ENCODE measurements at regions not wholly inside any gene's neighbourhood (a gene's known extent, or its start where the extent isn't known, plus 50 kb on each side); places are given as distances from the start of the nearest gene placed in this dataset.
A peak's percentile ranks its signal among the peaks of the same experiment; 100 is the strongest.

DNA sequence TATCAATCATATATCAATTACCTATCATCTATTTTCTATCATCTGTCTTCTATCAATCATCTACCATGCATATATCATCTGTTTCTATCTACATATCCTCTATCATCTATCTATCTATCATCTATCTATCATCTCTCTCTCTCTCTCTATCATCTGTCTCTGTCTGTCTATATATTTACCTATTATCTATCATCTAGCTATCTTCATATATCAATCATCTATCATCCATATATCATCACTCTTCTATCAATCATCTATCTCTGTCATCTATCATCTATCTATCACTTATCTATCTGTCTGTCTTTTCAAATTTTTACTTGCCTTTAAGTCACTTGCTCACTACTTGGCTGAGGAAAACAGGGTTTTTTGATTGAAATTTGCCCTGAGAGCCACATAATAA is 592.3 kb downstream of the DCDC2C start:
- no peak for DNase-seq
- in situ Hi-C loops (cut with HindIII; ENCODE audit: low pct_ligation_motif_present, low pct_unique_long_range_greater_than_20kb, low sequenced_read_pairs): no loop called here

DNA sequence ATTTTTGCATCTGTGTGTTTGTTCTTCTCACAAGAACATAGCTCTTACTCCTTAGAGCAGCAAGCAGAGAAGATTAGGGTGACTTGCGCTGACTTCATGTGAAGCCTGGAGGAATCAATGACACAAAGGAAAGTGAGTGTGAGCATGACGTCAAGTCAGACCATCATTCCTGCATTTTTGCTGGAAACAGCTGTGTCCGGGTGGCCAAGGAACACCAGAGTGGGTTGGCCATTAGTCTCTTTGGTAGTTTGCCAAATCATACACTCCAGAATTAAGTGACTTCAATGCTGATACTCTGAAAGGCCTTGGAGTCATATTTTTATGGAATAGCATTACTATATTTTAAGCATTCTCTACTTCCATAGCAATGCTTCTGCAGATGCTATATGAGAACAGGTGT is 597.2 kb downstream of the DCDC2C start:
- in situ Hi-C loops (cut with HindIII; ENCODE audit: low pct_ligation_motif_present, low pct_unique_long_range_greater_than_20kb, low sequenced_read_pairs): no loop called here
- DNase-seq: no peak

DNA sequence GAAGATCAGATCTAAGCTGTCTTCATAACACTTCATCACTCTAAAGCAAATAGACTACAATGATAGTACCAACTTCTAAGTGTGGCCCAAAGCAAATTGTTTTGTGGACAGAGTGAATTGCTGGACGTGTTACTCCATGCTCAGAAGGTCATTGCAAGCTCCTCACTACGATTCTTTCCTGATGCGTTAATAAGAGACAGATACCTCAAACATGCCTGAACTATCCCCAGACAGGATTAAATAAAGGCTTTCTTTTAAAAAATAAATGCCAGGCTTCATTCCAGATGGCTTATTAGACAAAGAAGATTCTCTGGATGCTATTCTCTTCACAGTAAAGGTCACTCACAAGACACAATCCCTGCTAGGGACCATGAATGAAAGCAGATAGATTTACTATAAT is 621.2 kb downstream of the DCDC2C start:
- in situ Hi-C loops (cut with HindIII; ENCODE audit: low pct_ligation_motif_present, low pct_unique_long_range_greater_than_20kb, low sequenced_read_pairs): no loop called here
- DNase-seq: no peak

DNA sequence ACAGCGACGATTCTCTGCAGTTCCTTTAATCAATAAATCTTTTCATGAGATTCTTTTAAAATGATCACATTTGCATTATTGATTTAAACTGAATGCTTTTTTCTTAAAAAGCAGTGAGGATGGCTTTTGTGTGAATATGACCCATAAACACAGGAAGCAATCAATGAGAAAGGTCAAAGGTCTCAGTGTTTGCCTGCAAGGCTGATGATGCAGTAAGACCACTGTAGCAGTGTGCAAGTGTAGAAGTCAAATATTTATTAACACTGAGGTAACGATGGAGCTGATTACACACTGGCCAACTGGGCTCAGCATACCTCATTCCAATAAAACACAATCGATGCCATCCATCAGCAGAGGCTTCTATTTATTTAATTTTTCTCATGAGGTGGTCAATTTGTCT is 633.5 kb downstream of the DCDC2C start:
- in situ Hi-C loops (cut with HindIII; ENCODE audit: low pct_ligation_motif_present, low pct_unique_long_range_greater_than_20kb, low sequenced_read_pairs): no loop called here
- no peak for DNase-seq

DNA sequence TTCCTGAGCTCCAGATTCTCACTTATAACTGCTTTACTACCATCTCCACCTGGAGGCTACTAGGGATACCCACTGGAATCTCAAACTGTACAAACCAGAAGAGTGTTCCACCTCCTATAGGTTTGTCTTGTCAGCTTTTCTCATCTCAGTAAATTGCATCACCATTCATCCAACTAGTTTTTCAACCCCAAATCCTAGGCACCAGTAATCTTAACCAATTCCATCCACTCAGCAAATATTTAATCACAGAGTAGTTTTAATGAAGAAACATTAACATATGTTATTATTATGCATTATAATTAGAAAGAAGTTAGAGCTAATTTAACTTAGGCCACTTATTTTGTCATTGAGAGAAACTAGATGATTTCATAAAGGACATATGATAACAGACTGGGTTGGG is 635.0 kb downstream of the DCDC2C start:
- in situ Hi-C loops (cut with HindIII; ENCODE audit: low pct_ligation_motif_present, low pct_unique_long_range_greater_than_20kb, low sequenced_read_pairs): no loop called here
- no peak for DNase-seq

DNA sequence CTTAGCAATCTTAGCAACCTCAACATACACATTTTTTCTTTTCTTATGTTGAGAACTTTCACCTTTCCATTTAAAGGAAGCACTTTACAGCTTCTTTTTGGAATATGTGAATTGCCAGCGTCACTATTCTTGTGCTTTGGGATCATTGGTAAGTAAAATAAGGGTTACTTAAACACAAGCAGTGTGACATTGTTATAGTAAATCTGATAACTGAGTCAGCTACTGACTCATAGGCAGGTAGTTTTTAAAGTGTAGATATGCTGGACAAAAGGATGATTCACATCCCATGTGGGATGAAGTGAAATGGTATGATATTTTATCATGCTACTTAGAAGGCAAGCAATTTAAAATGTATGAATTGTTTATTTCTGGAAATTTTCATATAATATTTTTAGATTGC is 637.2 kb downstream of the DCDC2C start:
- DNase-seq: no peak
- in situ Hi-C loops (cut with HindIII; ENCODE audit: low pct_ligation_motif_present, low pct_unique_long_range_greater_than_20kb, low sequenced_read_pairs): no loop called here

DNA sequence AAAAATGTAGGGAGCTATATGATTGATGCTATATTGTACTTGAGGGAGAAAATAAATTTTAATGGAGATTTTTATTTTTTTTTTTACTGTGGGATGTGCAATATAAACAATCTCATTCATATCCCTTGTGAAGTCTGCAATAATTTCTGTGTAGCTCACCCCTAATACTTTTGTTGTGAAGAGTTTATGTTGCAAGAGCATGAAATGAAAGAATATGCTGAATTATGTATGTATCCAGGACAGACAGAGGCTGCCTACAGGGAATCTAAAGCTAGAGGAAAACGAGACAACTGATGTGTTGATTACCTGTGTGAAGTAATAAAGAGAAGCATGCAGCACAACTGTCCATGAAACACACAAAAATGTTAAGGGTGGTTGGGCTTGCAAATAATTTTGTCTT is 643.3 kb downstream of the DCDC2C start:
- in situ Hi-C loops (cut with HindIII; ENCODE audit: low pct_ligation_motif_present, low pct_unique_long_range_greater_than_20kb, low sequenced_read_pairs): no loop called here
- no peak for DNase-seq

DNA sequence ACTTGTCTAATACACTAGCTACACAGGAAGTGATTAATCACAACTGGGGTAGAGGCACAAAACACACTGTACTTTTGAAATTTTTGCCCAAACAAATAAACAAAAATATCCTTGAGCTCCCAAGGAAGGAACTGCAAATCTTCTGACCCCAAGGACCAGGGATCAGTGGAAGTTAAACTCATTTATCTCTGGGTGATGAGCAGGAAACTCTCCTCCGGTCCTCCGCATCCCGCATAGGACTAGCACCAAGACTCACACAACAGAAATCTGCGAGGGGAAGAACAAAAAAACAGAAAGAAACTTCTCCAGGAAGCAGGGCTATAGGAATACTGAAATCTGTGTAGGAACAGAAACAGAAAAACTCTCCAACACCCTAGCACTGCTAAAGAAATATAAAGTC is 650.3 kb downstream of the DCDC2C start:
- DNase-seq: no peak
- in situ Hi-C loops (cut with HindIII; ENCODE audit: low pct_ligation_motif_present, low pct_unique_long_range_greater_than_20kb, low sequenced_read_pairs): no loop called here

DNA sequence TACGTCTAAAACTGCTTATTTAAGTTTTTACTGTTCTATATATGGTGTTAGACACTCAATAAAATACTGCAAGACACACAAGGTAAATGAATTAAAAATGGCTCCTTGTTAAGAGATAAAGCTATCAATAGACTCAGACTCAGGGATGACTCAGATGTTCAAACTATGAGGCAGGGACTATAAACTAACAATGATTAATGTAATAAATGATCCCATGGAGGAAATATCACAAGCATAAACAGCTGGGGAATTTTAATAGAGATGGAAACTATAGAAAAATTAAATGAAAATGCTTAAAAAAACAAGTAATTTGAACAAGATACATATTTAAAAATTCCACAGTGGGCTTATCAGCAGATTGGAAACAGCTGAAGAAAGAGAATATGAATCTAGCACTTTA is 650.8 kb downstream of the DCDC2C start:
- no peak for DNase-seq
- in situ Hi-C loops (cut with HindIII; ENCODE audit: low pct_ligation_motif_present, low pct_unique_long_range_greater_than_20kb, low sequenced_read_pairs): no loop called here

DNA sequence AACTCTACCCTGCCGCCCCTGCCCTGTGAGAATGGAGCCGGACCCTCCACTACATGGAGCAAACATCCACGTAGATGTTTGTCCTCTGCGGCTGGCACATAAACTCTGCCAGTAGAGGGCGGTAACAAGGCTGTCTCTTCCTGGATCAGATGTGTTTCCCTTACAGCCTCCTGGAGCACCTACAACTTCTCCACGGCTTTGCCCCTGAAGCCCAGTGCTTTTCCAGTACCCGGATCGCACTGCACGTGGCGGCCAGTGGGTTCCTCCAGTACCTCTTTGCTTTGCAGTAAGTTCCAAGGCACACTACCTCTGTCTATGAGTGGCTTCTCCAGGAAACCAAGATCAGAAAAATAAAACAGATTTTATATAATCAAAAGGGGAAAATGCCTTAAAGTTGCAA is 651.3 kb downstream of the DCDC2C start:
- DNase-seq: peak; percentile 40
- in situ Hi-C loops (cut with HindIII; ENCODE audit: low pct_ligation_motif_present, low pct_unique_long_range_greater_than_20kb, low sequenced_read_pairs): no loop called here

DNA sequence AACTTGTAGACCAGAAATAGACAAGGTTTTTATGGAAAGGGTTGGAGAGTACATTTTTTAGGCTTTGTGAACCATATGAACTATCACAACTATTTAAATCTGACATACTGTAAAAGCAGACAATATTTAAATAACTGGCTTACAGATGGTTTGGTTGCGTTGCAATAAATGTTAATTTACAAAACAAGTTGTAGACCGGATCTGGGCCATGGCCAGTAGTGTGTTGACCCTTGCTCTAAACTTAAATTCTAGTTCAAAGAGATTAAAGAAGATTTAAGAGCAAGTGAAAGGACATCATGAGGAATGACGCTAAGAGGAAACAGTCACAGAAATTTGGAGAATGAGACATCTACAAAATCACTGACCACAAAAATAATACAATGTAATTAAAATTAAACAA is 652.7 kb downstream of the DCDC2C start:
- no peak for DNase-seq
- in situ Hi-C loops (cut with HindIII; ENCODE audit: low pct_ligation_motif_present, low pct_unique_long_range_greater_than_20kb, low sequenced_read_pairs): no loop called here

DNA sequence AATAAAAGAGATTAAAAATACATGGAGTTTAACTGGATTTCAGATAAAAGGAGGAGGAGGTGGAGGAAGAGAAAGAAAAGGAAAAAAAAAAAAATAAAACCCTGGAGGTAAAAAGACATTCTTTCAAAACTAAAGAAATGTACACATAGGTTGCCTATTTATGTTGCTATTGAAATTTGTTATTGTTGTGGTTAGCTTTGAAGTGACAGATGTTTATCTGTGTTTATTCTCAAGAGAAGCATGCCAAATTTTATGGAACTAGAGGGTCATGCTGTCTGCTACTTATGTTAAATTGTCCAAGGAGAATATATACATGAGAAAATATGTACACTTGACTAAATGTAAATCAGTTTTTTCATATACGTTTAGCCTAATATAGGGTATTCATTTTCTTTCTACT is 653.2 kb downstream of the DCDC2C start:
- in situ Hi-C loops (cut with HindIII; ENCODE audit: low pct_ligation_motif_present, low pct_unique_long_range_greater_than_20kb, low sequenced_read_pairs): no loop called here
- no peak for DNase-seq

DNA sequence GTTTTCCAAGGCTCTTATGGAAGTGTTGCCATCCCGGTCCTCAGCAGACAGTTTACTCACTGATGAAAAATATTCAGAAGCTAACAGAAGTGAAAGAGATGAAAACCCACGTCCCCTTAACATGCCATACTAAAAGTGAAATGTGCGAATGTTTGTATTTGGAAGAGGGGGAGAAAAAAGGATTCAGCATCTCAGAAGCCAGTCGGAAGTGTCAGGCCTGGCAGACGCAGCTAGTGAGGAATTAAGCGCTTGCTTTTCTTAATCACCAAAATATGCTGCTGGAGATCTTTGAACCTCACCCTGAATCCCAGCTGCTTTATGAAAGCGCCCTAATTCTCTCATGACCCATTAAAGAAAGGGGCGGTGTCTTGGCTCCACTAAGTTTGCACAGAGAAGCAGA is 653.7 kb downstream of the DCDC2C start:
- DNase-seq: no peak
- in situ Hi-C loops (cut with HindIII; ENCODE audit: low pct_ligation_motif_present, low pct_unique_long_range_greater_than_20kb, low sequenced_read_pairs): no loop called here

DNA sequence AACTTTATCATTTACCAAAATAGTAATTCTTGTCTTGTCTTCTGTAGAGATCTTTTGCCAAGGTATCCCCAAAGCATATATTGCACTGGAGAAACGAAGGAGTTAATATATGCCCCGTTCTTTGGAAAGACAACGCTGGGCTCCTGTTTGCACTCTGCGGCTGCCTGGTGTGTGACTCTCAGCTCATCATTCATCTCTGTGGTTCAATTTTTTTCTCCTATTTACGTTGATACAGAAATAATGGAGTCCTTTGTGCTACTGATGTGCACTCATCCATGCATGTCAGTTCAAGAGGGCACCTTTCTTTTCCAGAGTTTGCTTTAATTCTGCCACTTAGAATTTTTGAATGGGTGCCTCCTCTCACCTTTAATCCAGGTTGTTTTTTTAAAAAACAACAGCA is 655.5 kb downstream of the DCDC2C start:
- in situ Hi-C loops (cut with HindIII; ENCODE audit: low pct_ligation_motif_present, low pct_unique_long_range_greater_than_20kb, low sequenced_read_pairs): no loop called here

DNA sequence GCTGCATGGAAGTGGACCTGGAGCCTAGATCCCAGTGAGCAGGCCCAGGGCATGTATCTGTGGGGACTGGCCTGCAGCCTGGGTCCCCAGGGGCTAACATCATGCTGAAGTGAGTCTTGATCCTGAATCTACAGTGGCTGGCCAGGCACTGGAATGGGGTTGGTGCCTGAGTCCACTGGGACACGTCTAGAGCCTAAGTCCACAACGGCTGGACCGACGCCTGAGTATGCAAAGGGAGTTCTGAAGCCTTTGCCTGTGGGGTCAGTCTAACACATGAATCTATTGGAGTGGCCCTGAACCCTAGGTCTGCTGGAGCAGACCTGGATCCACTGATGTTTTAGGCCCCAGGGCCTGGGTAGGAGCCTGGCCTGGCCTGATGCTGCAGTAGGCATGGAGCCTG is 665.5 kb downstream of the DCDC2C start:
- no peak for DNase-seq
- in situ Hi-C loops (cut with HindIII; ENCODE audit: low pct_ligation_motif_present, low pct_unique_long_range_greater_than_20kb, low sequenced_read_pairs): no loop called here

More for the DNA sequence above, 655.5 kb downstream of the DCDC2C start:
- no peak for DNase-seq

DNA sequence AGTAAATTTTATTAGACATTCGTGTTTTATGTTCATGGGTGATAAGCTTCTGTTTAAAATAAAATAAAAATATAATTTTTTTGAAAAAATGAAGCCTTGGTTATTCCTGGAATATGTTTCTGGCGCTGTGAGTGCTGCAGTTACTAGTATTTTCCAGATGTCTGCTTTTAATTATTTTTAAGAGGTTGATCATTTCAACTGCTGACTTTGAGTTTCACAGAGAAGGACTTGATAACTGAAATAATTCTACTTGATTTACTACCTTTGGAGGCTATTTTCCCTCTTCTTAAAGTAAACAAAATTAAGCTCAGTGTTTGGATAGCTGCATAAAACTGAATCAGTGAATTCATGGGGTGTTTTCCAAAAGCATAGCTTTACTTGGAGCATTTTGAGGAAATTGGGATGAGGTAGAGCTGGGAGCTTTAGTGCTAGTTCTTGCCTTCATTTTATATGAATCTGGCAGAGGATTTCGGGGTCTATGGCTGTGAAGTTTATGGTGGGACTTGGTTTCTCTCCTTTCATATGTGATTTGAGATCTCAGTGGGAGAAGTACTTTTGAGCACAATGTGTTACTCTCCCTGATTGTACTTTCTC is 666.5 kb downstream of the DCDC2C start:
- DNase-seq: no peak
- in situ Hi-C loops (cut with HindIII; ENCODE audit: low pct_ligation_motif_present, low pct_unique_long_range_greater_than_20kb, low sequenced_read_pairs): no loop called here

DNA sequence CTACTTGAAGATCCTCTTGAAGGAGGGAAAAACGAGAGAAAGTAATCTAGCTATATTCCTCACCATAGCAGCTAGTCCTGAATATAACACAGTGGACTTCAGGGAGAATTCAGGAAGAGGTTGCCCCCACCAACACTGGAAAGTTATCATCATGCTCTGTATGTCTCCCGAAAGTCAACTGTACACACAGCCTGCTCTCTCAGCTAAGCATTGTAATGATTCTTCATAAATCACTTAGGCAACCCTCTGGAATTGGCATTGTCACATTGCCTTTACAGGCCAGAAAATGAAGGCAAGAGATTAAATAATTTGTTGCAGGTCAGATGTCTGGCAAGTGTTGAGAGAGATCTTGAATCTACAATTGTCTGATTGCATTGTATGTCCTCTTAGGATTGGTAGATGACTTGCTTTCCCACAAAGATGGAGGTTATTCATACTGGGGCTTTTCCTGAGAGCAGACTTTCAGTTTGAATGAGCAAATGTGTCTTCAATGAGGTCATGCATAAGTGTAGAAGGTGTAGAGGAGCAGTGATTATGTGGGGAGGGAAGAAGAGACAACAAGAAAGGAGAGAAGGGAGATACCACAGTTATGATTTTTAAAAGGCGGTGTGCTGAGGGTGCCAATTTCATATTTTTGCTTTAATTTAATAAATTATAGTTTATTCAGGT is 667.2 kb downstream of the DCDC2C start:
- in situ Hi-C loops (cut with HindIII; ENCODE audit: low pct_ligation_motif_present, low pct_unique_long_range_greater_than_20kb, low sequenced_read_pairs): no loop called here

DNA sequence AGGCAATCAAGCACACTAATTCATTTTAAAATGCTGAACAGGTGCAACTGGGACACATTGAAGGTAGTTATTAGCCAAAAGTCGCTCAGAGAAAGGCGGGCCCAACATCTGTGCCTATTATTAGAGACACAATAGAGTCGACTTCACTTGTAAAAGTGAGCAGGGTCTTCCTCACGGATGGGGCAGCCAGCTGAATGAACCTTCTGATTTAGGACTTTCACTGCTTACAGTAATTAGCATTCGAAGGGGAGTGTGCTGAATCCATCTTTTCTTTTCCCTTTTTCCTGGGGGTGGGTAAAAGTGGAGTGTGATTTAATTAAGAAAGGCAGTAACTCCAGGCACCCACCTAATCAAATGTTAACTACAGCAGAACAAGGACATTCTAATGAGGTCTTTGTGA is 677.7 kb downstream of the DCDC2C start:
- in situ Hi-C loops (cut with HindIII; ENCODE audit: low pct_ligation_motif_present, low pct_unique_long_range_greater_than_20kb, low sequenced_read_pairs): no loop called here
- no peak for DNase-seq

More for the DNA sequence above, 667.2 kb downstream of the DCDC2C start:
- DNase-seq: no peak

DNA sequence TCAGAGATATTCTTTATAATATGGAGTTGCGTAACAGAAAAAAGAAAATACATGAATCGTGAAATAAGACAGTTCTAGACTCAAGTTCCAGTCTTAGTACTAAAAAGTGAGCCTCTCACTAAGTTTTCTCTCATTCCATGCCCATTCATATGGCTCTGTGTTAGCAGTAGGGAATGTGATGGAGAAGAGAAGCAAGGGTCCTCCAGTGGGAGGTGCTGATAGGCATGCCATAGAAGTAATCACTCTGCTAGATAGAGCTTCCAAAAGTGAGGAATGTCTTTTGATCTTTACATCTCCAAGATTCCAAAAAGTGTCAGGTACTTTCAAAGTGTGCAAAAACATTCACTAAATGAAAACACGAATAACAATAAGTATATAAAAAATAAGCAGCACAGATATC is 678.4 kb downstream of the DCDC2C start:
- no peak for DNase-seq
- in situ Hi-C loops (cut with HindIII; ENCODE audit: low pct_ligation_motif_present, low pct_unique_long_range_greater_than_20kb, low sequenced_read_pairs): no loop called here

DNA sequence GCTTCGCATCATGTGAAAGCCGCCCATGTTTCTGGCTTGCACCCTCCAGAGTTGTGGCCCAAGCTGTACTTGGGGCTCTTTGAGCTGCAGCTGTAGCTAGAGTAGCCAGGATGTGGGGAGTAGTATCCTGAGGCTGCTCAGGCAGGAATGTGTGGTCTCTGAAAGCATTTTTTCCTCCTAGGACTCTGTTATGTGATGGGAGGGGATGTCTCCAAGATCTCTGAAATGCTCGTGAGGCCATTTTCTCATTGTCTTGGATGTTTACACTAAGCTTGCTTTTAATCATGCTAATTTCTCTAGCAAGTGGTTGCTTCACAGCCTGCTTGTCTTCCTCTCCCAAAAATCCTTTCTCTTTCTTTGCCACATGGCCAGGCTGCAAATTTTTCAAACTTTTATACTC is 687.6 kb downstream of the DCDC2C start:
- in situ Hi-C loops (cut with HindIII; ENCODE audit: low pct_ligation_motif_present, low pct_unique_long_range_greater_than_20kb, low sequenced_read_pairs): no loop called here
- DNase-seq: no peak

DNA sequence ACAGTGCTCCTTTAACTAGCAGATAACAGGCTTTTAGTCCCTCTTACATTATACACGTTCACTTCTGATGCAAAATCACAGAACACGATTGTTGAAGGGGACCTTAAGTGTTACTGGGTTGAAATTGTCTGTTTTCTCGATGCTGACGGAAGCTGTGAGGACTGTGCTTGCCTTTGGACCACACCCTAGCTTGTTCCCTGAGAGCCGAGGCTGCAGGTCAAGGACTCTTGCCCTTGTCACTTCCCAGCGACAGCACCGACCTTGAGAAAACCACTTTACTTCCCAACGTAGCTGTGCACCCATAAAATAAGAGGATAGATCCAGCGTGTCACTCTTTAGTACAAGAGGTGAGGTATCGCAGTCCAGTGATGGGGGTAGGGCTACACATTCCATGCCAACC is 701.0 kb downstream of the DCDC2C start:
- in situ Hi-C loops (cut with HindIII; ENCODE audit: low pct_ligation_motif_present, low pct_unique_long_range_greater_than_20kb, low sequenced_read_pairs): no loop called here
- DNase-seq: no peak

Data from ACHN (cell line).